HG02678 (cell line): ENCODE measurements at regions not wholly inside any gene's neighbourhood (a gene's known extent, or its start where the extent isn't known, plus 50 kb on each side); places are given as distances from the start of the nearest gene placed in this dataset.

Source experiments
- ATAC-seq: cut with Tn5 transposase; IDR thresholded peaks from one replicate; pipeline ENCODE4 v1.9.1; 2021; ENCODE audit warnings: mild to moderate bottlenecking, moderate library complexity; ENCODE audit not compliant: unreplicated experiment

DNA sequence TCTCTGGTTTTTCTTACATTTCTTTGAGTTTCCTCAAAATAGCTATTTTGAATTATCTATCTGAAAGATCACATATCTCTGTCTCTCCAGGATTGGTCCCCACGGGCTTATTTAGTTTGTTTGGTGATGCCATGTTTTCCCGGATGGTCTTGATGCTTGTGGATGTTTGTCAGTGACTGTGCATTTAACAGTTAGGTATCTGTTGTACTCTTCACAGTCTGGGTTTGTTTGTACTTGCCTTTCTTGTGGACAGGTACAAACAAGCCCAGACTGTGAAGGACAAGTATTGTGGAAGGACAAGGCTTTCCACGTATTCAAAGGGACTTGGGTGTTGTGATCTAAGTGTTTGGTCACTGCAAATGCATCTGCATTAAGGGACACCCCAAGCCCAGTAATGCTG is 49.9 kb upstream of the TOP1 start:
- ATAC-seq, result no peak
